ENCODE measurements at regions not wholly inside any gene's neighbourhood (a gene's known extent, or its start where the extent isn't known, plus 50 kb on each side); places are given as distances from the start of the nearest gene placed in this dataset.

DNA sequence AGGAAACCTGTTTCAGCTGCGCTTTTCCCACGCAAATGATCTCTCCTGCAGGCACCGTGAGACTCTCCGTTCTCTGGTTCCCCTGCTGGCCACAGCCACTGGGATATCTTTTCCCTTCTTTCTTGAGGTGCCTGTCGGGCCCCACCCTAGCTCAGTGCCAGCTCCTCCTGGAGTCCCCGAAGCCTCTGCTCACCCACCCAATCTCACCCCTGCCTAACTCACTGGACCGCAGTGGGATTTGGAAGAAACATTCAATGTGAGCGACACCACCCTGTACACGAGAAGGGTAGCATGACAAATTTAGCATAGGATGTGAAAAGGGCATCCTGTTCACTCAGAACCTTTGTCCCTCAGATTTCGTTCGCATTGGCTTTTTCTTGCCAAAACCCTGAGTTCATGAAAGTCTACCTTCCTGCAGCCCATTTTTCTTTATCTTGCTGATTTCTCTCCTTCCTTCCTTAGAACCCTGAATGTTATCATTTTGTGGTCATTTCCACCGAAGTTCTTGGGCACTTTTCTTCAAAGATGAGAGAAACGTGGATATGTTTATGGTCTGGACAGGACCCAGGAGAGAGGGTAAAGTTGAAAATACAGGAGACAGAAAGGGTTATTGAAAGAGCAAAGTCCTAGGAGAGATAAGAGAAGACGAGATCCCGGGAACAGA is 63.6 kb upstream of the ELK3 start:
- Histone ChIP-seq H3K27ac (ENCODE audit: extremely low read depth, low read depth, low read length) (no peak overlapping the region), H3K4me3 (ENCODE audit: low read depth, low read length) (no peak overlapping the region), H3K4me1 (ENCODE audit: control insufficient read depth, insufficient read depth, low read length) (no peaks in the 10 kb centered on the region), H3K9me3 (ENCODE audit: control insufficient read depth, insufficient read depth, low read depth, low read length) (no peaks in the 10 kb centered on the region), H3K36me3 (ENCODE audit: control insufficient read depth in 2 of 2, insufficient read depth in 1 of 2, low read length in 2 of 2) (no peaks in the 10 kb centered on the region)
- ChIA-PET CTCF (no interaction called here), POLR2A (no interaction called here)
- TF ChIP-seq ZNF473 (tag by site-specific recombination; IDR thresholded peaks at IDR 0.05) = no peak
- no peak for TF ChIP-seq ZBTB20 (tag by site-specific recombination; IDR thresholded peaks at IDR 0.05)
- TF ChIP-seq ZNF16 (tag by site-specific recombination; IDR thresholded peaks at IDR 0.05; ENCODE audit: low read depth) = no peak
- TF ChIP-seq, protein P1, sequence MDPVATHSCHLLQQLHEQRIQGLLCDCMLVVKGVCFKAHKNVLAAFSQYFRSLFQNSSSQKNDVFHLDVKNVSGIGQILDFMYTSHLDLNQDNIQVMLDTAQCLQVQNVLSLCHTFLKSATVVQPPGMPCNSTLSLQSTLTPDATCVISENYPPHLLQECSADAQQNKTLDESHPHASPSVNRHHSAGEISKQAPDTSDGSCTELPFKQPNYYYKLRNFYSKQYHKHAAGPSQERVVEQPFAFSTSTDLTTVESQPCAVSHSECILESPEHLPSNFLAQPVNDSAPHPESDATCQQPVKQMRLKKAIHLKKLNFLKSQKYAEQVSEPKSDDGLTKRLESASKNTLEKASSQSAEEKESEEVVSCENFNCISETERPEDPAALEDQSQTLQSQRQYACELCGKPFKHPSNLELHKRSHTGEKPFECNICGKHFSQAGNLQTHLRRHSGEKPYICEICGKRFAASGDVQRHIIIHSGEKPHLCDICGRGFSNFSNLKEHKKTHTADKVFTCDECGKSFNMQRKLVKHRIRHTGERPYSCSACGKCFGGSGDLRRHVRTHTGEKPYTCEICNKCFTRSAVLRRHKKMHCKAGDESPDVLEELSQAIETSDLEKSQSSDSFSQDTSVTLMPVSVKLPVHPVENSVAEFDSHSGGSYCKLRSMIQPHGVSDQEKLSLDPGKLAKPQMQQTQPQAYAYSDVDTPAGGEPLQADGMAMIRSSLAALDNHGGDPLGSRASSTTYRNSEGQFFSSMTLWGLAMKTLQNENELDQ (tag by site-specific recombination; IDR thresholded peaks at IDR 0.05; ENCODE audit: low read depth) = no peak
- TF ChIP-seq ZNF658 (tag by site-specific recombination; IDR thresholded peaks at IDR 0.05) = no peak
- TF ChIP-seq ZNF112 (tag by site-specific recombination; IDR thresholded peaks at IDR 0.05) = no peak
- no peak for TF ChIP-seq ZNF629 (tag by site-specific recombination; IDR thresholded peaks at IDR 0.05)
- no peak for TF ChIP-seq ZNF366 (tag by site-specific recombination; conservative IDR thresholded peaks at IDR 0.05)
- TF ChIP-seq, protein P2, sequence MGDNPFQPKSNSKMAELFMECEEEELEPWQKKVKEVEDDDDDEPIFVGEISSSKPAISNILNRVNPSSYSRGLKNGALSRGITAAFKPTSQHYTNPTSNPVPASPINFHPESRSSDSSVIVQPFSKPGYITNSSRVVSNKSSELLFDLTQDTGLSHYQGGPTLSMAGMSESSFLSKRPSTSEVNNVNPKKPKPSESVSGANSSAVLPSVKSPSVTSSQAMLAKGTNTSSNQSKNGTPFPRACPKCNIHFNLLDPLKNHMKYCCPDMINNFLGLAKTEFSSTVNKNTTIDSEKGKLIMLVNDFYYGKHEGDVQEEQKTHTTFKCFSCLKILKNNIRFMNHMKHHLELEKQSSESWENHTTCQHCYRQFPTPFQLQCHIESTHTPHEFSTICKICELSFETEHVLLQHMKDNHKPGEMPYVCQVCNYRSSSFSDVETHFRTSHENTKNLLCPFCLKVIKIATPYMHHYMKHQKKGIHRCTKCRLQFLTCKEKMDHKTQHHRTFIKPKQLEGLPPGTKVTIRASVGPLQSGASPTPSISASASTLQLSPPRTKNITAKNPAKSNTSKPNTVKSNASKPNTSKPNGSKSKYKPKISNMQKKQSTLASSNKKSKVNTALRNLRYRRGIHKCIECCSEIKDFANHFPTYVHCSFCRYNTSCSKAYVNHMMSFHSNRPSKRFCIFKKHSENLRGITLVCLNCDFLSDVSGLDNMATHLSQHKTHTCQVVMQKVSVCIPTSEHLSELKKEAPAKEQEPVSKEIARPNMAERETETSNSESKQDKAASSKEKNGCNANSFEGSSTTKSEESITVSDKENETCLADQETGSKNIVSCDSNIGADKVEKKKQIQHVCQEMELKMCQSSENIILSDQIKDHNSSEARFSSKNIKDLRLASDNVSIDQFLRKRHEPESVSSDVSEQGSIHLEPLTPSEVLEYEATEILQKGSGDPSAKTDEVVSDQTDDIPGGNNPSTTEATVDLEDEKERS (tag by site-specific recombination; IDR thresholded peaks at IDR 0.05) = no peak
- TF ChIP-seq ZNF280C (tag by site-specific recombination; IDR thresholded peaks at IDR 0.05) = no peak

- ChIA-PET CTCF (no interaction called here), POLR2A (no interaction called here)
- H3K9me3 ChIP-seq (ENCODE audit: control insufficient read depth, insufficient read depth, low read depth, low read length) = no peaks in the 10 kb centered on the region
- no peaks in the 10 kb centered on the region for H3K4me1 ChIP-seq (ENCODE audit: control insufficient read depth, insufficient read depth, low read length)
- TF ChIP-seq ZNF837 (tag by site-specific recombination; IDR thresholded peaks at IDR 0.05) (no peak), ZNF112 (tag by site-specific recombination; IDR thresholded peaks at IDR 0.05) (no peak), ZNF24 (tag by site-specific recombination; IDR thresholded peaks at IDR 0.05) (no peak), ZNF76 (tag by site-specific recombination; IDR thresholded peaks at IDR 0.05; ENCODE audit: borderline replicate concordance, low read depth) (no peak), YY1 (tag by site-specific recombination; IDR thresholded peaks at IDR 0.05) (no peak)
- H3K36me3 ChIP-seq (ENCODE audit: control insufficient read depth in 2 of 2, insufficient read depth in 1 of 2, low read length in 2 of 2) = no peaks in the 10 kb centered on the region
- H3K4me3 ChIP-seq (ENCODE audit: low read depth, low read length) = no peak overlapping the region
- no peak overlapping the region for H3K27ac ChIP-seq (ENCODE audit: extremely low read depth, low read depth, low read length)
Observed at GRCh38 chr12:96131230-96131788, 62.9 kb upstream of the ELK3 start.
